ENCODE measurements at regions not wholly inside any gene's neighbourhood (a gene's known extent, or its start where the extent isn't known, plus 50 kb on each side); places are given as distances from the start of the nearest gene placed in this dataset.
A peak's percentile ranks its signal among the peaks of the same experiment; 100 is the strongest.

DNA sequence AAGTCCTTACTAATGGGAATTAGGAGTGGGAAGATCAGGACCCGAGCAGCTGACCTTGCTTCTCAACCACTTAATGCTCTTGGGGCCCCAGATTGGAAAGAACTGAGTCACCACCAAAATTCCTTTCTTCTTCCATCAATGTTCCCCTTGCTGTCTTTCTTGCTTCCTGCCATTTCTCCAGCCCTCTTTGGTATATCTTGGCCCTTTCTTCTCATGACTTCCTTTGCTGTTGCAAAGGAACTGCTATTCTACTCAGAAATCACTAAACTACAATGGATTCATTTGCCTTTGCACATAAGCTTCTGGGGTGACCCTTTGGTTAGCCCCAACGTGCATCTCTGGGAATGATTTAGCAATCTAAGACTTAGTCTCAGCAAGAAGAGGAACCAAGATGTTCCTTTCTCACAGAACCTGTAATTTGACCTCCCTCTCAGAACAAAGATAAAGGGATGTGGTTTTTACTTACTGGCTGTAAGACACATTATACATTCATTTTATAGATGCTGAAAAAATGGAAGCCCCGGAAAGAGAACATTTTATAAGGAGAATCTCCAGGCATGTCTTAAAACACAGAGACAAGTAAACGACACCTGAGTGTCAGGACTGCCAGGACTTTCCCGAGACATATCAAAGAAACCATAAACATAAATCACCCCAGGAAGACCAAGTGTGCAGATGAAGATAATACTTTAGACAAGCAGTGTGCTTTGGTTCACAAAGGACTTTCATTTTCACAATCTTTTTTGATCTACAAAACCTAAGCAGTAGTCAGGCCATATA, 99.0 kb upstream of the TNFAIP3 start (continued):
- TF ChIP-seq RB1 (IDR thresholded peaks at IDR 0.05; ENCODE audit: borderline replicate concordance) (no peak), TCF12 (IDR thresholded peaks at IDR 0.05; ENCODE audit: low read depth, low read length) (no peak), CBX3 (IDR thresholded peaks at IDR 0.05; ENCODE audit: borderline replicate concordance, low read depth) (no peak), SIN3A (IDR thresholded peaks at IDR 0.05; ENCODE audit: low read depth, low read length) (no peak), SRF (IDR thresholded peaks at IDR 0.05; ENCODE audit: low read depth in 2 of 2, low read length in 2 of 2) (no peak), RAD51 (IDR thresholded peaks at IDR 0.05) (no peak), NFYA (IDR thresholded peaks at IDR 0.05; ENCODE audit: borderline replicate concordance, low read depth, low read length) (no peak), CREM (IDR thresholded peaks at IDR 0.05; ENCODE audit: low read depth) (no peak), NBN (IDR thresholded peaks at IDR 0.05) (peak; percentile 20; the same call in 1 of the 2 replicates), TAF1 (IDR thresholded peaks at IDR 0.05; ENCODE audit: borderline replicate concordance, low read depth, low read length) (no peak), SREBF2 (IDR thresholded peaks at IDR 0.05; ENCODE audit: low read length) (no peak)
- TF ChIP-seq, protein P1, sequence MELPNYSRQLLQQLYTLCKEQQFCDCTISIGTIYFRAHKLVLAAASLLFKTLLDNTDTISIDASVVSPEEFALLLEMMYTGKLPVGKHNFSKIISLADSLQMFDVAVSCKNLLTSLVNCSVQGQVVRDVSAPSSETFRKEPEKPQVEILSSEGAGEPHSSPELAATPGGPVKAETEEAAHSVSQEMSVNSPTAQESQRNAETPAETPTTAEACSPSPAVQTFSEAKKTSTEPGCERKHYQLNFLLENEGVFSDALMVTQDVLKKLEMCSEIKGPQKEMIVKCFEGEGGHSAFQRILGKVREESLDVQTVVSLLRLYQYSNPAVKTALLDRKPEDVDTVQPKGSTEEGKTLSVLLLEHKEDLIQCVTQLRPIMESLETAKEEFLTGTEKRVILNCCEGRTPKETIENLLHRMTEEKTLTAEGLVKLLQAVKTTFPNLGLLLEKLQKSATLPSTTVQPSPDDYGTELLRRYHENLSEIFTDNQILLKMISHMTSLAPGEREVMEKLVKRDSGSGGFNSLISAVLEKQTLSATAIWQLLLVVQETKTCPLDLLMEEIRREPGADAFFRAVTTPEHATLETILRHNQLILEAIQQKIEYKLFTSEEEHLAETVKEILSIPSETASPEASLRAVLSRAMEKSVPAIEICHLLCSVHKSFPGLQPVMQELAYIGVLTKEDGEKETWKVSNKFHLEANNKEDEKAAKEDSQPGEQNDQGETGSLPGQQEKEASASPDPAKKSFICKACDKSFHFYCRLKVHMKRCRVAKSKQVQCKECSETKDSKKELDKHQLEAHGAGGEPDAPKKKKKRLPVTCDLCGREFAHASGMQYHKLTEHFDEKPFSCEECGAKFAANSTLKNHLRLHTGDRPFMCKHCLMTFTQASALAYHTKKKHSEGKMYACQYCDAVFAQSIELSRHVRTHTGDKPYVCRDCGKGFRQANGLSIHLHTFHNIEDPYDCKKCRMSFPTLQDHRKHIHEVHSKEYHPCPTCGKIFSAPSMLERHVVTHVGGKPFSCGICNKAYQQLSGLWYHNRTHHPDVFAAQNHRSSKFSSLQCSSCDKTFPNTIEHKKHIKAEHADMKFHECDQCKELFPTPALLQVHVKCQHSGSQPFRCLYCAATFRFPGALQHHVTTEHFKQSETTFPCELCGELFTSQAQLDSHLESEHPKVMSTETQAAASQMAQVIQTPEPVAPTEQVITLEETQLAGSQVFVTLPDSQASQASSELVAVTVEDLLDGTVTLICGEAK (IDR thresholded peaks at IDR 0.05; ENCODE audit: borderline replicate concordance) = no peak
- TF ChIP-seq, protein P2, sequence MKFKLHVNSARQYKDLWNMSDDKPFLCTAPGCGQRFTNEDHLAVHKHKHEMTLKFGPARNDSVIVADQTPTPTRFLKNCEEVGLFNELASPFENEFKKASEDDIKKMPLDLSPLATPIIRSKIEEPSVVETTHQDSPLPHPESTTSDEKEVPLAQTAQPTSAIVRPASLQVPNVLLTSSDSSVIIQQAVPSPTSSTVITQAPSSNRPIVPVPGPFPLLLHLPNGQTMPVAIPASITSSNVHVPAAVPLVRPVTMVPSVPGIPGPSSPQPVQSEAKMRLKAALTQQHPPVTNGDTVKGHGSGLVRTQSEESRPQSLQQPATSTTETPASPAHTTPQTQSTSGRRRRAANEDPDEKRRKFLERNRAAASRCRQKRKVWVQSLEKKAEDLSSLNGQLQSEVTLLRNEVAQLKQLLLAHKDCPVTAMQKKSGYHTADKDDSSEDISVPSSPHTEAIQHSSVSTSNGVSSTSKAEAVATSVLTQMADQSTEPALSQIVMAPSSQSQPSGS (IDR thresholded peaks at IDR 0.05; ENCODE audit: low read length) = peak; percentile 61; the same call in 1 of the 2 replicates
- TF ChIP-seq, protein P3, sequence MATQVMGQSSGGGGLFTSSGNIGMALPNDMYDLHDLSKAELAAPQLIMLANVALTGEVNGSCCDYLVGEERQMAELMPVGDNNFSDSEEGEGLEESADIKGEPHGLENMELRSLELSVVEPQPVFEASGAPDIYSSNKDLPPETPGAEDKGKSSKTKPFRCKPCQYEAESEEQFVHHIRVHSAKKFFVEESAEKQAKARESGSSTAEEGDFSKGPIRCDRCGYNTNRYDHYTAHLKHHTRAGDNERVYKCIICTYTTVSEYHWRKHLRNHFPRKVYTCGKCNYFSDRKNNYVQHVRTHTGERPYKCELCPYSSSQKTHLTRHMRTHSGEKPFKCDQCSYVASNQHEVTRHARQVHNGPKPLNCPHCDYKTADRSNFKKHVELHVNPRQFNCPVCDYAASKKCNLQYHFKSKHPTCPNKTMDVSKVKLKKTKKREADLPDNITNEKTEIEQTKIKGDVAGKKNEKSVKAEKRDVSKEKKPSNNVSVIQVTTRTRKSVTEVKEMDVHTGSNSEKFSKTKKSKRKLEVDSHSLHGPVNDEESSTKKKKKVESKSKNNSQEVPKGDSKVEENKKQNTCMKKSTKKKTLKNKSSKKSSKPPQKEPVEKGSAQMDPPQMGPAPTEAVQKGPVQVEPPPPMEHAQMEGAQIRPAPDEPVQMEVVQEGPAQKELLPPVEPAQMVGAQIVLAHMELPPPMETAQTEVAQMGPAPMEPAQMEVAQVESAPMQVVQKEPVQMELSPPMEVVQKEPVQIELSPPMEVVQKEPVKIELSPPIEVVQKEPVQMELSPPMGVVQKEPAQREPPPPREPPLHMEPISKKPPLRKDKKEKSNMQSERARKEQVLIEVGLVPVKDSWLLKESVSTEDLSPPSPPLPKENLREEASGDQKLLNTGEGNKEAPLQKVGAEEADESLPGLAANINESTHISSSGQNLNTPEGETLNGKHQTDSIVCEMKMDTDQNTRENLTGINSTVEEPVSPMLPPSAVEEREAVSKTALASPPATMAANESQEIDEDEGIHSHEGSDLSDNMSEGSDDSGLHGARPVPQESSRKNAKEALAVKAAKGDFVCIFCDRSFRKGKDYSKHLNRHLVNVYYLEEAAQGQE (IDR thresholded peaks at IDR 0.05; ENCODE audit: low read depth, low read length) = no peak
- TF ChIP-seq, protein P4, sequence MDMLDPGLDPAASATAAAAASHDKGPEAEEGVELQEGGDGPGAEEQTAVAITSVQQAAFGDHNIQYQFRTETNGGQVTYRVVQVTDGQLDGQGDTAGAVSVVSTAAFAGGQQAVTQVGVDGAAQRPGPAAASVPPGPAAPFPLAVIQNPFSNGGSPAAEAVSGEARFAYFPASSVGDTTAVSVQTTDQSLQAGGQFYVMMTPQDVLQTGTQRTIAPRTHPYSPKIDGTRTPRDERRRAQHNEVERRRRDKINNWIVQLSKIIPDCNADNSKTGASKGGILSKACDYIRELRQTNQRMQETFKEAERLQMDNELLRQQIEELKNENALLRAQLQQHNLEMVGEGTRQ (IDR thresholded peaks at IDR 0.05; ENCODE audit: borderline replicate concordance, low read depth, low read length) = no peak
- TF ChIP-seq, protein P5, sequence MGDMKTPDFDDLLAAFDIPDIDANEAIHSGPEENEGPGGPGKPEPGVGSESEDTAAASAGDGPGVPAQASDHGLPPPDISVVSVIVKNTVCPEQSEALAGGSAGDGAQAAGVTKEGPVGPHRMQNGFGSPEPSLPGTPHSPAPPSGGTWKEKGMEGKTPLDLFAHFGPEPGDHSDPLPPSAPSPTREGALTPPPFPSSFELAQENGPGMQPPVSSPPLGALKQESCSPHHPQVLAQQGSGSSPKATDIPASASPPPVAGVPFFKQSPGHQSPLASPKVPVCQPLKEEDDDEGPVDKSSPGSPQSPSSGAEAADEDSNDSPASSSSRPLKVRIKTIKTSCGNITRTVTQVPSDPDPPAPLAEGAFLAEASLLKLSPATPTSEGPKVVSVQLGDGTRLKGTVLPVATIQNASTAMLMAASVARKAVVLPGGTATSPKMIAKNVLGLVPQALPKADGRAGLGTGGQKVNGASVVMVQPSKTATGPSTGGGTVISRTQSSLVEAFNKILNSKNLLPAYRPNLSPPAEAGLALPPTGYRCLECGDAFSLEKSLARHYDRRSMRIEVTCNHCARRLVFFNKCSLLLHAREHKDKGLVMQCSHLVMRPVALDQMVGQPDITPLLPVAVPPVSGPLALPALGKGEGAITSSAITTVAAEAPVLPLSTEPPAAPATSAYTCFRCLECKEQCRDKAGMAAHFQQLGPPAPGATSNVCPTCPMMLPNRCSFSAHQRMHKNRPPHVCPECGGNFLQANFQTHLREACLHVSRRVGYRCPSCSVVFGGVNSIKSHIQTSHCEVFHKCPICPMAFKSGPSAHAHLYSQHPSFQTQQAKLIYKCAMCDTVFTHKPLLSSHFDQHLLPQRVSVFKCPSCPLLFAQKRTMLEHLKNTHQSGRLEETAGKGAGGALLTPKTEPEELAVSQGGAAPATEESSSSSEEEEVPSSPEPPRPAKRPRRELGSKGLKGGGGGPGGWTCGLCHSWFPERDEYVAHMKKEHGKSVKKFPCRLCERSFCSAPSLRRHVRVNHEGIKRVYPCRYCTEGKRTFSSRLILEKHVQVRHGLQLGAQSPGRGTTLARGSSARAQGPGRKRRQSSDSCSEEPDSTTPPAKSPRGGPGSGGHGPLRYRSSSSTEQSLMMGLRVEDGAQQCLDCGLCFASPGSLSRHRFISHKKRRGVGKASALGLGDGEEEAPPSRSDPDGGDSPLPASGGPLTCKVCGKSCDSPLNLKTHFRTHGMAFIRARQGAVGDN (IDR thresholded peaks at IDR 0.05) = peak; percentile 73
